Upper lobe of left lung (tissue), 4 donors: ENCODE measurements at regions not wholly inside any gene's neighbourhood (a gene's known extent, or its start where the extent isn't known, plus 50 kb on each side); places are given as distances from the start of the nearest gene placed in this dataset.

Experiments used
- CTCF ChIP-seq, 6 experiments: fragments of 450-650 bp in 4 of 6; fragments of 200-600 bp in 2 of 6; sonication (generic) in 2 of 6; IDR thresholded peaks; one replicate each; pipeline ENCODE4 v1.5.1; 2016 to 2019; ENCODE audit warnings: antibody characterized with exemption in 6 of 6
- EP300 ChIP-seq, 4 donors: sonication (generic); formaldehyde crosslinking; IDR thresholded peaks; one replicate each; pipeline ENCODE4 v1.5.1; 2017; ENCODE audit warnings: antibody characterized with exemption in 4 of 4, control low read depth in 2 of 4
- POLR2A ChIP-seq, 4 donors: fragments of 450-650 bp; IDR thresholded peaks; one replicate each; pipeline ENCODE4 v1.5.1; 2016 to 2017; ENCODE audit warnings: antibody characterized with exemption in 4 of 4, mild to moderate bottlenecking in 2 of 4
- POLR2AphosphoS5 ChIP-seq, 2 donors: sonication (generic); formaldehyde crosslinking; IDR thresholded peaks; one replicate each; pipeline ENCODE4 v1.5.1; 2017; ENCODE audit warnings: antibody characterized with exemption in 2 of 2

GRCh38 chr12:124152731-124153130 is 142.2 kb upstream of the RFLNA start:
- no peak for TF ChIP-seq CTCF (IDR thresholded peaks at IDR 0.05)
- no peak for TF ChIP-seq EP300 (IDR thresholded peaks at IDR 0.05)
- no peak for TF ChIP-seq POLR2A (IDR thresholded peaks at IDR 0.05)
- TF ChIP-seq POLR2AphosphoS5 (IDR thresholded peaks at IDR 0.05): no peak
